CD4-positive, alpha-beta T cell treated with Interleukin-17A for 4 hours (primary cell): ENCODE measurements at regions not wholly inside any gene's neighbourhood (a gene's known extent, or its start where the extent isn't known, plus 50 kb on each side); places are given as distances from the start of the nearest gene placed in this dataset.

Experiments
- DNase-seq: peaks from one replicate; pipeline ENCODE4 v3.0.0-alpha.2; 2020; ENCODE audit warnings: mixed read lengths

GRCh38 chr21:14603202-14603601 lies 57.1 kb upstream of the SAMSN1 start:
- DNase-seq: no peak

- no peak for DNase-seq
These were observed 56.4 kb upstream of the SAMSN1 start for GRCh38 chr21:14602382-14602958.

- DNase-seq: no peak
These were observed 54.6 kb upstream of the SAMSN1 start for GRCh38 chr21:14600569-14601297.

GRCh38 chr21:14598065-14598464 lies 52.0 kb upstream of the SAMSN1 start:
- DNase-seq: no peak
